ENCODE measurements at regions not wholly inside any gene's neighbourhood (a gene's known extent, or its start where the extent isn't known, plus 50 kb on each side); places are given as distances from the start of the nearest gene placed in this dataset.

DNA sequence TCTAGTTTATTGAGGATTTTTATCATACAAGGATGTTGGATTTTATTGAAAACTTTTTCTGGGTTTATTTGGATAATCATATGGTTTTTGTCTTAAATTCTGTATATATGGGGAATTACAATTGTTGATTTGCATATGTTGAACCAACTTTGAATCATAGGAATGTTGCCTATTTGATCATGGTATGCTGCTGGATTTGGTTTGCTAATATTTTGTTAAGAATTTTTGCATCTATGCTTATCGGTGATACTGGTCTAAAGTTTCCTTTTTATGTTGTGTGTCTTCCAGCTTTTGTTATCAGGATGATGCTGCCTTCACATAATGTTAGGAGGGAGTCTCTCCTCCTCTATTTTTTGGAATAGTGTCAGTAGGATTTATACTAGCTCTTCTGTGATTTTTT is 745.0 kb downstream of the PRELID2 start:
- no peaks in the 10 kb centered on the region for H3K4me1 ChIP-seq (ENCODE audit: insufficient read depth, low read length)
- no peak for TF ChIP-seq EZH2 (IDR thresholded peaks at IDR 0.05; ENCODE audit: borderline replicate concordance, low read depth, low read length, severe bottlenecking)
- TF ChIP-seq, protein P1, sequence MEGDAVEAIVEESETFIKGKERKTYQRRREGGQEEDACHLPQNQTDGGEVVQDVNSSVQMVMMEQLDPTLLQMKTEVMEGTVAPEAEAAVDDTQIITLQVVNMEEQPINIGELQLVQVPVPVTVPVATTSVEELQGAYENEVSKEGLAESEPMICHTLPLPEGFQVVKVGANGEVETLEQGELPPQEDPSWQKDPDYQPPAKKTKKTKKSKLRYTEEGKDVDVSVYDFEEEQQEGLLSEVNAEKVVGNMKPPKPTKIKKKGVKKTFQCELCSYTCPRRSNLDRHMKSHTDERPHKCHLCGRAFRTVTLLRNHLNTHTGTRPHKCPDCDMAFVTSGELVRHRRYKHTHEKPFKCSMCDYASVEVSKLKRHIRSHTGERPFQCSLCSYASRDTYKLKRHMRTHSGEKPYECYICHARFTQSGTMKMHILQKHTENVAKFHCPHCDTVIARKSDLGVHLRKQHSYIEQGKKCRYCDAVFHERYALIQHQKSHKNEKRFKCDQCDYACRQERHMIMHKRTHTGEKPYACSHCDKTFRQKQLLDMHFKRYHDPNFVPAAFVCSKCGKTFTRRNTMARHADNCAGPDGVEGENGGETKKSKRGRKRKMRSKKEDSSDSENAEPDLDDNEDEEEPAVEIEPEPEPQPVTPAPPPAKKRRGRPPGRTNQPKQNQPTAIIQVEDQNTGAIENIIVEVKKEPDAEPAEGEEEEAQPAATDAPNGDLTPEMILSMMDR (IDR thresholded peaks at IDR 0.05; ENCODE audit: borderline replicate concordance, extremely low read depth, low read length, poor library complexity, severe bottlenecking), result no peak
- H3K27me3 ChIP-seq (ENCODE audit: insufficient read depth, low read length, poor library complexity), result no peaks in the 10 kb centered on the region
- DNase-seq (no peak), ATAC-seq (ENCODE audit: insufficient read depth, low read depth) (no peak)
- no peaks in the 10 kb centered on the region for H3K36me3 ChIP-seq (ENCODE audit: insufficient read depth, low read length)
- no peak overlapping the region for H3K9ac ChIP-seq (ENCODE audit: low read depth, low read length)
- H3K4me2 ChIP-seq (ENCODE audit: insufficient read depth, low read length), result no peak overlapping the region
- H3K27ac ChIP-seq (ENCODE audit: low read length), result no peak overlapping the region
- H3K4me3 ChIP-seq (ENCODE audit: low read depth in 1 of 2, low read length in 2 of 2), result no peak overlapping the region
- no peaks in the 10 kb centered on the region for H4K20me1 ChIP-seq (ENCODE audit: insufficient read depth, low read length)
- H3K79me2 ChIP-seq (ENCODE audit: insufficient read depth, low read length), result no peaks in the 10 kb centered on the region
- H3K9me3 ChIP-seq (ENCODE audit: insufficient read depth, low read length, severe bottlenecking), result no peaks in the 10 kb centered on the region
- no peak overlapping the region for H2AFZ ChIP-seq (ENCODE audit: low read depth, low read length)

DNA sequence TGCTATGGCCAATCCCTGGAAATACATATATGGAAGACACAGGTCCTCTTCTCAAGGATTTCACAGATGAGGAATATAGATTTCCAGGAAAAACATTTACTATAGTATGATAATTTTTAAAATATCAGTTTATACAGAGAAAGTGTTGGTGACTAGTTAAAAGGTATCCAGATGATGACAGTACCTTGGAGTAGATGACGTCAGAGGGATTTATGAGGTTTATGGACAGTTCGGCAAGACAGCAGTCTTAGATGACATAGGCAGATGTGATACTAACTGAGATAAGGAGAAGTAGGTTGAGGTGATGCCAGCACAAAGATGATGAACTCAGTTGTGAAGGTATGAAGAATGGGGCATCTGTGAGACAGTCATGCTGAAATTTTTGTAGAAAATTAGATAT is 750.3 kb downstream of the PRELID2 start:
- no peaks in the 10 kb centered on the region for H3K79me2 ChIP-seq (ENCODE audit: insufficient read depth, low read length)
- H3K36me3 ChIP-seq (ENCODE audit: insufficient read depth, low read length), result no peaks in the 10 kb centered on the region
- H3K27ac ChIP-seq (ENCODE audit: low read length), result no peak overlapping the region
- no peaks in the 10 kb centered on the region for H3K27me3 ChIP-seq (ENCODE audit: insufficient read depth, low read length, poor library complexity)
- TF ChIP-seq, protein P1 (IDR thresholded peaks at IDR 0.05; ENCODE audit: borderline replicate concordance, extremely low read depth, low read length, poor library complexity, severe bottlenecking), result no peak
- H3K4me2 ChIP-seq (ENCODE audit: insufficient read depth, low read length), result no peak overlapping the region
- no peak overlapping the region for H3K4me3 ChIP-seq (ENCODE audit: low read depth in 1 of 2, low read length in 2 of 2)
- no peak overlapping the region for H3K9ac ChIP-seq (ENCODE audit: low read depth, low read length)
- no peak for DNase-seq
- no peak for ATAC-seq (ENCODE audit: insufficient read depth, low read depth)
- no peaks in the 10 kb centered on the region for H3K9me3 ChIP-seq (ENCODE audit: insufficient read depth, low read length, severe bottlenecking)
- no peaks in the 10 kb centered on the region for H3K4me1 ChIP-seq (ENCODE audit: insufficient read depth, low read length)
- no peak overlapping the region for H2AFZ ChIP-seq (ENCODE audit: low read depth, low read length)
- no peaks in the 10 kb centered on the region for H4K20me1 ChIP-seq (ENCODE audit: insufficient read depth, low read length)

DNA sequence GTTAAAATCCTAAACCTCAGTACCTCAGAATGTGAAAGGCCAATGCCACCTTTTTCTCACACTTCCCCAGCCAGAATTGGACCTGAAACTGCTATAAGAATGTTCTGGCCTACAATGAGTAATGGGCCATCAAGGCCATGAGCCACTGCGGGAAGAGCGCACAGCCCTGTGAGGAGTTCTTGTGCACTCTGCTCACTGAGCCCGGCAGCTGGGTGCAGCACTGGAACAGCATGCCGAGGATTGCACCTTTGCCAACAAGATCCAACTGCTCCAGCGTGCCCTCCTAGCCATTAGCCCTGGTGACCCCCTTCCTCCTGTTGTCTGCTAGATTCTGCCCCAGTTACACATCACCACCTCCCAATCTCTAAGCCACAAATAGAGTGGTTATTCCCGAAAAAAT is 758.1 kb downstream of the PRELID2 start:
- DNase-seq (no peak), ATAC-seq (ENCODE audit: insufficient read depth, low read depth) (no peak)
- H3K4me2 ChIP-seq (ENCODE audit: insufficient read depth, low read length), result no peak overlapping the region
- TF ChIP-seq, protein P1 (IDR thresholded peaks at IDR 0.05; ENCODE audit: borderline replicate concordance, extremely low read depth, low read length, poor library complexity, severe bottlenecking), result no peak
- no peaks in the 10 kb centered on the region for H3K9me3 ChIP-seq (ENCODE audit: insufficient read depth, low read length, severe bottlenecking)
- H3K27ac ChIP-seq (ENCODE audit: low read length), result no peak overlapping the region
- H4K20me1 ChIP-seq (ENCODE audit: insufficient read depth, low read length), result no peaks in the 10 kb centered on the region
- H3K9ac ChIP-seq (ENCODE audit: low read depth, low read length), result no peak overlapping the region
- no peaks in the 10 kb centered on the region for H3K27me3 ChIP-seq (ENCODE audit: insufficient read depth, low read length, poor library complexity)
- H3K4me3 ChIP-seq (ENCODE audit: low read depth in 1 of 2, low read length in 2 of 2), result no peak overlapping the region
- no peaks in the 10 kb centered on the region for H3K4me1 ChIP-seq (ENCODE audit: insufficient read depth, low read length)
- H3K36me3 ChIP-seq (ENCODE audit: insufficient read depth, low read length), result no peaks in the 10 kb centered on the region
- no peaks in the 10 kb centered on the region for H3K79me2 ChIP-seq (ENCODE audit: insufficient read depth, low read length)
- no peak overlapping the region for H2AFZ ChIP-seq (ENCODE audit: low read depth, low read length)

DNA sequence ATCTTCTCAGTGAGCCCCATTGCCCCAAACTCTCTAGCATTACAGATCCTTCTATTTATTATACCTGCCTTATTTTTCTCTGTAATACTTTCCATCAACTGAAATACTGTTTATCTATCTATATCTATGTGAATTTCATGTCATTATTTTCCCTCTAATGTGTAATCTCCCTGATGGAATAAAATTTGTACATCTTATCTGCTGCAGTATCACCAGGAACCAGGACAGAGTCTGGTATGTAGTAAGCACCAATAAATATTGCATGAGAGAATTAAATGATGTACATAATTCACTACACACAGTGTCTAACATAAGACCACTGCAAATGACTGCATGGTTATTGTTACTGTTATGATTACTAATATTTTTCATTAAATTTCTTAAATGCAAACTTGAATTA is 759.1 kb downstream of the PRELID2 start:
- Histone ChIP-seq H3K36me3 (ENCODE audit: insufficient read depth, low read length) (no peaks in the 10 kb centered on the region), H2AFZ (ENCODE audit: low read depth, low read length) (no peak overlapping the region), H3K4me2 (ENCODE audit: insufficient read depth, low read length) (no peak overlapping the region), H3K9ac (ENCODE audit: low read depth, low read length) (no peak overlapping the region), H3K27ac (ENCODE audit: low read length) (no peak overlapping the region), H4K20me1 (ENCODE audit: insufficient read depth, low read length) (no peaks in the 10 kb centered on the region), H3K4me3 (ENCODE audit: low read depth in 1 of 2, low read length in 2 of 2) (no peak overlapping the region), H3K9me3 (ENCODE audit: insufficient read depth, low read length, severe bottlenecking) (no peaks in the 10 kb centered on the region), H3K79me2 (ENCODE audit: insufficient read depth, low read length) (no peaks in the 10 kb centered on the region), H3K27me3 (ENCODE audit: insufficient read depth, low read length, poor library complexity) (no peaks in the 10 kb centered on the region), H3K4me1 (ENCODE audit: insufficient read depth, low read length) (no peaks in the 10 kb centered on the region)
- ATAC-seq (ENCODE audit: insufficient read depth, low read depth) (no peak), DNase-seq (no peak)
- TF ChIP-seq, protein P1 (IDR thresholded peaks at IDR 0.05; ENCODE audit: borderline replicate concordance, extremely low read depth, low read length, poor library complexity, severe bottlenecking), result no peak
- TF ChIP-seq EZH2 (IDR thresholded peaks at IDR 0.05; ENCODE audit: borderline replicate concordance, low read depth, low read length, severe bottlenecking), result no peak
